Prostate gland (tissue), 1 donor: ENCODE measurements at regions not wholly inside any gene's neighbourhood (a gene's known extent, or its start where the extent isn't known, plus 50 kb on each side); places are given as distances from the start of the nearest gene placed in this dataset.

Source experiments
- POLR2A ChIP-seq: fragments of 450-650 bp; IDR thresholded peaks from one replicate; pipeline ENCODE4 v1.6.1; 2016; ENCODE audit warnings: antibody characterized with exemption, mild to moderate bottlenecking
- POLR2AphosphoS5 ChIP-seq: sonication (generic); formaldehyde crosslinking; IDR thresholded peaks from one replicate; pipeline ENCODE4 v1.6.1; 2017; ENCODE audit warnings: antibody characterized with exemption

GRCh38 chr12:24198070-24198469 lies 248.6 kb upstream of the SOX5 start:
- TF ChIP-seq POLR2A (no peak), POLR2AphosphoS5 (no peak)
